B cell (primary cell): ENCODE measurements at regions not wholly inside any gene's neighbourhood (a gene's known extent, or its start where the extent isn't known, plus 50 kb on each side); places are given as distances from the start of the nearest gene placed in this dataset.

Experiments used
- ATAC-seq: fragments of 200-7000 bp; cut with Tn5 transposase; one replicate; pipeline ENCODE4 v1.10.0; 2021; ENCODE audit warnings: low read depth, mild to moderate bottlenecking, moderate number of reproducible peaks, moderate library complexity
- CTCF ChIA-PET: fragments of 350-600 bp; sonication (Branson Sonifier 250); formaldehyde crosslinking; loops from one replicate; lab custom pipeline; 2021; ENCODE audit warnings: antibody characterized with exemption, inconsistent platforms; lab: Charles Lee
- POLR2A ChIA-PET: fragments of 350-600 bp; sonication (Branson Sonifier 250); formaldehyde crosslinking; loops from one replicate; lab custom pipeline; 2021; ENCODE audit warnings: antibody characterized with exemption; lab: Charles Lee
- DNase-seq: peaks from one replicate; pipeline ENCODE4 v3.0.0; 2013
- H2AFZ ChIP-seq: 2 replicates; pipeline ENCODE4 v1.6.1; 2012; ENCODE audit warnings: mild to moderate bottlenecking, low read depth, low read length; ENCODE audit not compliant: insufficient read depth, poor library complexity, severe bottlenecking
- H3K27ac ChIP-seq, 2 donors: 1 replicate in 1 of 2; 2 replicates in 1 of 2; pipeline ENCODE4 v1.5.1; 2012 to 2013; ENCODE audit warnings: low read length in 2 of 2, mild to moderate bottlenecking in 2 of 2, moderate library complexity in 1 of 2
- H3K27me3 ChIP-seq, 4 experiments: fragments of 200-600 bp in 1 of 4; sonication (generic) in 1 of 4; replicated peaks in 1 of 4; 1 replicate in 2 of 4; 2 replicates in 2 of 4; pipeline versions ENCODE4 v1.6.1 to v1.7.0; 2013 to 2016; ENCODE audit warnings: low read length in 3 of 4, mild to moderate bottlenecking in 2 of 4, mixed read lengths in 1 of 4, moderate library complexity in 1 of 4; ENCODE audit not compliant: insufficient read depth in 4 of 4, control insufficient read depth in 3 of 4; ENCODE audit errors: control extremely low read depth in 1 of 4
- H3K36me3 ChIP-seq, 2 experiments: replicated peaks in 1 of 2; 1 replicate in 1 of 2; 2 replicates in 1 of 2; pipeline versions ENCODE4 v1.6.1 to v1.7.1; 2013; ENCODE audit warnings: low read length in 1 of 2; ENCODE audit not compliant: insufficient read depth in 2 of 2, control insufficient read depth in 1 of 2; ENCODE audit errors: control extremely low read depth in 1 of 2, extremely low read depth in 1 of 2
- H3K4me1 ChIP-seq, 2 donors: fragments of 200-600 bp in 1 of 2; sonication (generic) in 1 of 2; 1 replicate in 1 of 2; 2 replicates in 1 of 2; pipeline versions ENCODE4 v1.5.1 to v1.6.1; 2013 to 2017; ENCODE audit warnings: low read length in 2 of 2; ENCODE audit not compliant: control insufficient read depth in 2 of 2, insufficient read depth in 2 of 2
- H3K4me2 ChIP-seq: replicated peaks from 2 replicates; pipeline ENCODE3; 2012; ENCODE audit warnings: mild to moderate bottlenecking, low read depth, low read length; ENCODE audit not compliant: poor library complexity, severe bottlenecking
- H3K4me3 ChIP-seq, 5 experiments: fragments of 200-600 bp in 1 of 5; sonication (generic) in 1 of 5; 1 replicate in 3 of 5; 2 replicates in 2 of 5; pipeline versions ENCODE4 v1.5.1 to v1.7.0; 2011 to 2016; ENCODE audit warnings: low read length in 4 of 5, mild to moderate bottlenecking in 4 of 5, low read depth in 2 of 5, control low read depth in 1 of 5, moderate library complexity in 1 of 5; ENCODE audit not compliant: insufficient read depth in 1 of 5; ENCODE audit errors: control extremely low read depth in 1 of 5, extremely low read depth in 1 of 5
- H3K79me2 ChIP-seq: fragments of 200-600 bp; sonication (generic); one replicate; pipeline ENCODE4 v1.6.0; 2016; ENCODE audit warnings: low read length; ENCODE audit not compliant: control insufficient read depth, insufficient read depth
- H3K9ac ChIP-seq: fragments of 200-600 bp; sonication (generic); 2 replicates; pipeline ENCODE4 v1.6.1; 2017; ENCODE audit warnings: mild to moderate bottlenecking, low read length, moderate library complexity
- H3K9me3 ChIP-seq, 3 donors: one replicate each; pipeline versions ENCODE4 v1.6.1 to v1.7.1; 2013; ENCODE audit warnings: low read length in 2 of 3; ENCODE audit not compliant: control insufficient read depth in 2 of 3, insufficient read depth in 1 of 3; ENCODE audit errors: control extremely low read depth in 1 of 3
- H4K20me1 ChIP-seq: 2 replicates; pipeline ENCODE4 v1.6.0; 2012; ENCODE audit warnings: mild to moderate bottlenecking, low read length; ENCODE audit not compliant: insufficient read depth, control insufficient read depth, poor library complexity, severe bottlenecking
- H3K27ac Mint-ChIP-seq: one replicate; pipeline ENCODE4 v1.8.0; 2021; ENCODE audit warnings: mixed read lengths
- H3K27me3 Mint-ChIP-seq: one replicate; pipeline ENCODE4 v1.8.0; 2021; ENCODE audit warnings: mixed read lengths
- H3K4me1 Mint-ChIP-seq: one replicate; pipeline ENCODE4 v1.8.0; 2021; ENCODE audit warnings: mixed read lengths
- H3K4me3 Mint-ChIP-seq: one replicate; pipeline ENCODE4 v1.8.0; 2021; ENCODE audit warnings: mixed read lengths
- H3K9me3 Mint-ChIP-seq: one replicate; pipeline ENCODE4 v1.8.0; 2022; ENCODE audit warnings: mixed read lengths; ENCODE audit not compliant: insufficient read depth
- CTCF ChIP-seq: fragments of 200-600 bp; IDR thresholded peaks from one replicate; pipeline ENCODE4 v1.8.0; 2022; ENCODE audit warnings: antibody characterized with exemption, mild to moderate bottlenecking
- EZH2 ChIP-seq: IDR thresholded peaks from 2 replicates; pipeline ENCODE4 v1.6.1; 2012; ENCODE audit warnings: borderline replicate concordance, low read depth, mild to moderate bottlenecking, moderate library complexity, low read length; ENCODE audit not compliant: insufficient read depth, poor library complexity, severe bottlenecking
- WGBS: methylation state at CpG from one replicate; pipeline ENCODE4 v1.1.5; 2013; ENCODE audit warnings: missing lambda C conversion rate; ENCODE audit not compliant: insufficient coverage; 5-methylcytosine and 5-hydroxymethylcytosine counted together
- intact Hi-C: fragments of 100-400 bp; cut with micrococcal nuclease; formaldehyde crosslinking; loops from one replicate; pipeline ENCODE4 v1.10.0; 2022

- POLR2A ChIA-PET, result no interaction called here
- no peaks in the 10 kb centered on the region for H3K27me3 ChIP-seq
- no peaks in the 10 kb centered on the region for H3K4me1 Mint-ChIP-seq
- H3K27me3 Mint-ChIP-seq, result no peaks in the 10 kb centered on the region
- H3K9me3 Mint-ChIP-seq, result peaks cover 2% of the 10 kb centered on the region
- WGBS, result 92% methylated on average over 2 of the region's 6 CpGs
- H4K20me1 ChIP-seq, result no peaks in the 10 kb centered on the region
- no peaks in the 10 kb centered on the region for H3K79me2 ChIP-seq
- TF ChIP-seq EZH2, result no peak
- no peak overlapping the region for H3K27ac Mint-ChIP-seq
- no peaks in the 10 kb centered on the region for H3K9me3 ChIP-seq
- H3K4me3 ChIP-seq, result no peak overlapping the region
- no peak overlapping the region for H3K27ac ChIP-seq
- no peaks in the 10 kb centered on the region for H3K4me1 ChIP-seq
- intact Hi-C loops, result no loop called here
- no peak overlapping the region for H3K4me3 Mint-ChIP-seq
- no peaks in the 10 kb centered on the region for H3K36me3 ChIP-seq
- DNase-seq, result no peak
- CTCF ChIA-PET, result no interaction called here
- no peak overlapping the region for H3K9ac ChIP-seq
- ATAC-seq, result no peak
- H2AFZ ChIP-seq, result no peak overlapping the region
- no peak overlapping the region for H3K4me2 ChIP-seq
Measured at GRCh38 chr9:106277966-106278365, 583.6 kb downstream of the TMEM38B start.

GRCh38 chr9:106283769-106284168 lies 579.2 kb upstream of the ZNF462 start:
- Histone ChIP-seq H3K9ac (no peak overlapping the region), H3K27ac (no peak overlapping the region), H3K9me3 (no peaks in the 10 kb centered on the region), H3K79me2 (no peaks in the 10 kb centered on the region), H3K36me3 (no peaks in the 10 kb centered on the region), H4K20me1 (no peaks in the 10 kb centered on the region), H2AFZ (no peak overlapping the region), H3K4me3 (no peak overlapping the region), H3K4me1 (no peaks in the 10 kb centered on the region), H3K27me3 (no peaks in the 10 kb centered on the region), H3K4me2 (no peak overlapping the region)
- intact Hi-C loops, result no loop called here
- POLR2A ChIA-PET, result no interaction called here
- H3K27me3 Mint-ChIP-seq, result no peaks in the 10 kb centered on the region
- H3K4me1 Mint-ChIP-seq, result no peaks in the 10 kb centered on the region
- TF ChIP-seq EZH2 (no peak), CTCF (no peak)
- H3K27ac Mint-ChIP-seq, result no peak overlapping the region
- no peaks in the 10 kb centered on the region for H3K9me3 Mint-ChIP-seq
- CTCF ChIA-PET, result no interaction called here
- WGBS, result 29% methylated on average over 3 of the region's 5 CpGs
- no peak overlapping the region for H3K4me3 Mint-ChIP-seq
- ATAC-seq (no peak), DNase-seq (no peak)
